GM23248 (cell line): ENCODE measurements at regions not wholly inside any gene's neighbourhood (a gene's known extent, or its start where the extent isn't known, plus 50 kb on each side); places are given as distances from the start of the nearest gene placed in this dataset.

Experiments
- DNase-seq: peaks from one replicate; pipeline ENCODE4 v3.0.0-alpha.2; 2015
- H2AFZ ChIP-seq: fragments of 200-600 bp; sonication (generic); 2 replicates; pipeline ENCODE4 v1.6.1; 2016; ENCODE audit warnings: antibody characterized with exemption
- H3F3A ChIP-seq: fragments of 200-600 bp; sonication (generic); 2 replicates; pipeline ENCODE4 v1.6.1; 2016; ENCODE audit warnings: mild to moderate bottlenecking, antibody characterized with exemption, mixed run types; ENCODE audit not compliant: insufficient read depth
- H3K27ac ChIP-seq: fragments of 200-600 bp; sonication (generic); 2 replicates; pipeline ENCODE4 v1.5.1; 2016; ENCODE audit warnings: mild to moderate bottlenecking
- H3K27me3 ChIP-seq: fragments of 200-600 bp; sonication (generic); replicated peaks from 2 replicates; pipeline ENCODE4 v1.6.1; 2016; ENCODE audit warnings: mild to moderate bottlenecking; ENCODE audit not compliant: insufficient read depth
- H3K36me3 ChIP-seq: fragments of 200-600 bp; sonication (generic); 2 replicates; pipeline ENCODE4 v1.6.1; 2016; ENCODE audit warnings: low read depth, mild to moderate bottlenecking
- H3K4me1 ChIP-seq: fragments of 200-600 bp; sonication (generic); 2 replicates; pipeline ENCODE4 v1.6.1; 2016; ENCODE audit warnings: mild to moderate bottlenecking; ENCODE audit not compliant: insufficient read depth
- H3K4me2 ChIP-seq: fragments of 200-600 bp; sonication (generic); one replicate; pipeline ENCODE4 v1.6.1; 2016; ENCODE audit warnings: mild to moderate bottlenecking; ENCODE audit not compliant: unreplicated experiment
- H3K4me3 ChIP-seq: fragments of 200-600 bp; sonication (generic); 2 replicates; pipeline ENCODE4 v1.5.1; 2016; ENCODE audit warnings: mild to moderate bottlenecking
- H3K79me2 ChIP-seq: fragments of 200-600 bp; sonication (generic); 2 replicates; pipeline ENCODE4 v1.6.1; 2016; ENCODE audit warnings: mild to moderate bottlenecking; ENCODE audit not compliant: insufficient read depth
- H3K9ac ChIP-seq: fragments of 200-600 bp; sonication (generic); 2 replicates; pipeline ENCODE4 v1.6.1; 2016; ENCODE audit warnings: mild to moderate bottlenecking
- H3K9me2 ChIP-seq: fragments of 200-600 bp; sonication (generic); 2 replicates; pipeline ENCODE4 v1.6.1; 2016; ENCODE audit warnings: mixed run types, mild to moderate bottlenecking, moderate library complexity; ENCODE audit not compliant: insufficient read depth
- H3K9me3 ChIP-seq: fragments of 200-600 bp; sonication (generic); one replicate; pipeline ENCODE4 v1.6.1; 2017; ENCODE audit warnings: low read depth
- H4K20me1 ChIP-seq: fragments of 200-600 bp; sonication (generic); 2 replicates; pipeline ENCODE4 v1.6.0; 2016; ENCODE audit not compliant: insufficient read depth
- EZH2 ChIP-seq: fragments of 200-600 bp; sonication (generic); IDR thresholded peaks from 2 replicates; pipeline ENCODE4 v1.6.1; 2018; ENCODE audit warnings: antibody characterized with exemption, mild to moderate bottlenecking; ENCODE audit not compliant: insufficient read depth, poor library complexity, severe bottlenecking
- EZH2phosphoT487 ChIP-seq: fragments of 200-600 bp; sonication (generic); IDR thresholded peaks from 2 replicates; pipeline ENCODE4 v1.6.1; 2018; ENCODE audit warnings: antibody characterized with exemption, moderate library complexity, mild to moderate bottlenecking, low read depth; ENCODE audit not compliant: insufficient read depth
- WGBS, 2 experiments: methylation state at CpG; one replicate each; pipeline ENCODE4 v1.1.6; 2015 to 2017; ENCODE audit warnings: low lambda C conversion rate in 2 of 2, low coverage in 1 of 2; ENCODE audit errors: missing lambda C conversion rate in 2 of 2; 5-methylcytosine and 5-hydroxymethylcytosine counted together
- in situ Hi-C: fragments of 300-500 bp; cut with MboI; formaldehyde crosslinking; loops from 2 replicates; pipeline ENCODE4 v1.15.0; 2020

- Histone ChIP-seq H3K4me3 (no peak overlapping the region), H3K9me2 (no peaks in the 10 kb centered on the region), H3K9ac (no peak overlapping the region), H3K9me3 (no peaks in the 10 kb centered on the region), H2AFZ (no peak overlapping the region), H3F3A (no peaks in the 10 kb centered on the region), H4K20me1 (no peaks in the 10 kb centered on the region), H3K4me2 (no peak overlapping the region), H3K79me2 (no peaks in the 10 kb centered on the region), H3K4me1 (no peaks in the 10 kb centered on the region; the same call in 1 of the 2 replicates), H3K27me3 (no peaks in the 10 kb centered on the region), H3K27ac (no peak overlapping the region), H3K36me3 (no peaks in the 10 kb centered on the region)
- DNase-seq = no peak
- in situ Hi-C loops = no loop called here
- TF ChIP-seq EZH2 (no peak), EZH2phosphoT487 (no peak)
Measured at GRCh38 chr1:214941061-214941460, 141.5 kb upstream of the KCNK2 start.

- in situ Hi-C loops = no loop called here
- Histone ChIP-seq H2AFZ (no peak overlapping the region), H4K20me1 (no peaks in the 10 kb centered on the region), H3K9me3 (no peaks in the 10 kb centered on the region), H3K36me3 (no peaks in the 10 kb centered on the region), H3K79me2 (no peaks in the 10 kb centered on the region), H3K4me1 (no peaks in the 10 kb centered on the region; the same call in 1 of the 2 replicates), H3F3A (no peaks in the 10 kb centered on the region), H3K9me2 (no peaks in the 10 kb centered on the region), H3K27ac (no peak overlapping the region), H3K27me3 (no peaks in the 10 kb centered on the region), H3K9ac (no peak overlapping the region), H3K4me3 (no peak overlapping the region), H3K4me2 (no peak overlapping the region)
- DNase-seq = no peak
- TF ChIP-seq EZH2 = no peak
- no peak for TF ChIP-seq EZH2phosphoT487
- 75 to 78% methylated on average over 3 of the region's 3 CpGs for WGBS, 2 experiments
Measured at GRCh38 chr1:214943054-214943453, 139.5 kb upstream of the KCNK2 start.

- WGBS, 2 experiments = 56 to 61% methylated on average over 1 of the region's 1 CpG
- H3K79me2 ChIP-seq = no peaks in the 10 kb centered on the region
- no peak overlapping the region for H3K4me3 ChIP-seq
- H3F3A ChIP-seq = no peaks in the 10 kb centered on the region
- H3K9ac ChIP-seq = no peak overlapping the region
- H3K9me3 ChIP-seq = no peaks in the 10 kb centered on the region
- H3K9me2 ChIP-seq = no peaks in the 10 kb centered on the region
- H3K27ac ChIP-seq = no peak overlapping the region
- H3K36me3 ChIP-seq = no peaks in the 10 kb centered on the region
- no peak overlapping the region for H3K4me2 ChIP-seq
- in situ Hi-C loops = no loop called here
- TF ChIP-seq EZH2 (no peak), EZH2phosphoT487 (no peak)
- H4K20me1 ChIP-seq = no peaks in the 10 kb centered on the region
- peak overlapping the region; percentile 22; the same call in 1 of the 2 replicates for H2AFZ ChIP-seq
- no peak for DNase-seq
- no peaks in the 10 kb centered on the region; the same call in 1 of the 2 replicates for H3K4me1 ChIP-seq
- H3K27me3 ChIP-seq = no peaks in the 10 kb centered on the region
Measured at GRCh38 chr1:214946615-214947014, 135.9 kb upstream of the KCNK2 start.

GRCh38 chr1:214952648-214953047 lies 129.9 kb upstream of the KCNK2 start:
- Histone ChIP-seq H2AFZ (no peak overlapping the region), H3K4me3 (no peak overlapping the region), H3K79me2 (no peaks in the 10 kb centered on the region), H3K27me3 (no peaks in the 10 kb centered on the region), H3K4me1 (peaks cover 17% of the 10 kb centered on the region), H3F3A (peaks cover 11% of the 10 kb centered on the region), H3K9me3 (no peaks in the 10 kb centered on the region), H3K9me2 (no peaks in the 10 kb centered on the region), H3K27ac (no peak overlapping the region), H4K20me1 (no peaks in the 10 kb centered on the region), H3K9ac (no peak overlapping the region), H3K4me2 (no peak overlapping the region), H3K36me3 (no peaks in the 10 kb centered on the region)
- in situ Hi-C loops = no loop called here
- TF ChIP-seq EZH2phosphoT487 = no peak
- TF ChIP-seq EZH2 = no peak
- no peak for DNase-seq
- WGBS, 2 experiments = 93 to 95% methylated on average over 7 of the region's 7 CpGs
